ENCODE measurements at regions not wholly inside any gene's neighbourhood (a gene's known extent, or its start where the extent isn't known, plus 50 kb on each side); places are given as distances from the start of the nearest gene placed in this dataset.

DNA sequence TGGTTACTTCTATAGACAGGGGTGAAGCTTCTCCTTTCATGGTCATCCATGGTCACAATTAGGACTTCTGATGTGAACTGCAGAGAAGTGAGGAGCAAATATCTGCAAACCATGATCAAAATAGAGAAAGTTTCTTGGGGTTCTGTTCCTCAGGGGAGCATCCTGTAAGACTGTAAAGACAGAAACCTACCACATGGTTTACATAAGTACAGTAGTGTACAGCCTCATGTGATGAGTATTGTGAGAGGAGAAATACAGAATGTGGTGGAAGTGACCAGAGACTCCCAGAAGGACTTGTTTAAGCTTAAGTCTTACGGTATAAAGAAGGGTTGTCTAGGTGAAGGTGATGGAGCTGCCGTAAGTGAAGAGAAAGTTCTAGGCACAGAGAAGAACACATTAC lies 484.7 kb downstream of the LRIG3 start:
- BruUV-seq (replicated peaks), result no TSS peak
- no peaks in the 10 kb centered on the region for H3K9me2 ChIP-seq (ENCODE audit: insufficient read depth)
- no peak overlapping the region for H3K9ac ChIP-seq (ENCODE audit: low read length)
- TF ChIP-seq SIN3A (IDR thresholded peaks at IDR 0.05; ENCODE audit: low read depth) (no peak), CEBPB (IDR thresholded peaks at IDR 0.05; ENCODE audit: low read depth) (no peak), EZH2 (IDR thresholded peaks at IDR 0.05) (no peak), TCF7L2 (IDR thresholded peaks at IDR 0.05; ENCODE audit: borderline replicate concordance, extremely low read depth, insufficient read depth, insufficient read length) (no peak), JUND (IDR thresholded peaks at IDR 0.05) (no peak), SP1 (IDR thresholded peaks at IDR 0.05; ENCODE audit: low read depth) (no peak), EGR1 (IDR thresholded peaks at IDR 0.05; ENCODE audit: low read depth) (no peak), SRF (IDR thresholded peaks at IDR 0.05; ENCODE audit: low read depth) (no peak)
- TF ChIP-seq, protein P1, sequence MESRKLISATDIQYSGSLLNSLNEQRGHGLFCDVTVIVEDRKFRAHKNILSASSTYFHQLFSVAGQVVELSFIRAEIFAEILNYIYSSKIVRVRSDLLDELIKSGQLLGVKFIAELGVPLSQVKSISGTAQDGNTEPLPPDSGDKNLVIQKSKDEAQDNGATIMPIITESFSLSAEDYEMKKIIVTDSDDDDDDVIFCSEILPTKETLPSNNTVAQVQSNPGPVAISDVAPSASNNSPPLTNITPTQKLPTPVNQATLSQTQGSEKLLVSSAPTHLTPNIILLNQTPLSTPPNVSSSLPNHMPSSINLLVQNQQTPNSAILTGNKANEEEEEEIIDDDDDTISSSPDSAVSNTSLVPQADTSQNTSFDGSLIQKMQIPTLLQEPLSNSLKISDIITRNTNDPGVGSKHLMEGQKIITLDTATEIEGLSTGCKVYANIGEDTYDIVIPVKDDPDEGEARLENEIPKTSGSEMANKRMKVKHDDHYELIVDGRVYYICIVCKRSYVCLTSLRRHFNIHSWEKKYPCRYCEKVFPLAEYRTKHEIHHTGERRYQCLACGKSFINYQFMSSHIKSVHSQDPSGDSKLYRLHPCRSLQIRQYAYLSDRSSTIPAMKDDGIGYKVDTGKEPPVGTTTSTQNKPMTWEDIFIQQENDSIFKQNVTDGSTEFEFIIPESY (IDR thresholded peaks at IDR 0.05; ENCODE audit: extremely low read depth, insufficient replicate concordance, low read length), result no peak
- TF ChIP-seq, protein P2, sequence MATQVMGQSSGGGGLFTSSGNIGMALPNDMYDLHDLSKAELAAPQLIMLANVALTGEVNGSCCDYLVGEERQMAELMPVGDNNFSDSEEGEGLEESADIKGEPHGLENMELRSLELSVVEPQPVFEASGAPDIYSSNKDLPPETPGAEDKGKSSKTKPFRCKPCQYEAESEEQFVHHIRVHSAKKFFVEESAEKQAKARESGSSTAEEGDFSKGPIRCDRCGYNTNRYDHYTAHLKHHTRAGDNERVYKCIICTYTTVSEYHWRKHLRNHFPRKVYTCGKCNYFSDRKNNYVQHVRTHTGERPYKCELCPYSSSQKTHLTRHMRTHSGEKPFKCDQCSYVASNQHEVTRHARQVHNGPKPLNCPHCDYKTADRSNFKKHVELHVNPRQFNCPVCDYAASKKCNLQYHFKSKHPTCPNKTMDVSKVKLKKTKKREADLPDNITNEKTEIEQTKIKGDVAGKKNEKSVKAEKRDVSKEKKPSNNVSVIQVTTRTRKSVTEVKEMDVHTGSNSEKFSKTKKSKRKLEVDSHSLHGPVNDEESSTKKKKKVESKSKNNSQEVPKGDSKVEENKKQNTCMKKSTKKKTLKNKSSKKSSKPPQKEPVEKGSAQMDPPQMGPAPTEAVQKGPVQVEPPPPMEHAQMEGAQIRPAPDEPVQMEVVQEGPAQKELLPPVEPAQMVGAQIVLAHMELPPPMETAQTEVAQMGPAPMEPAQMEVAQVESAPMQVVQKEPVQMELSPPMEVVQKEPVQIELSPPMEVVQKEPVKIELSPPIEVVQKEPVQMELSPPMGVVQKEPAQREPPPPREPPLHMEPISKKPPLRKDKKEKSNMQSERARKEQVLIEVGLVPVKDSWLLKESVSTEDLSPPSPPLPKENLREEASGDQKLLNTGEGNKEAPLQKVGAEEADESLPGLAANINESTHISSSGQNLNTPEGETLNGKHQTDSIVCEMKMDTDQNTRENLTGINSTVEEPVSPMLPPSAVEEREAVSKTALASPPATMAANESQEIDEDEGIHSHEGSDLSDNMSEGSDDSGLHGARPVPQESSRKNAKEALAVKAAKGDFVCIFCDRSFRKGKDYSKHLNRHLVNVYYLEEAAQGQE (IDR thresholded peaks at IDR 0.05; ENCODE audit: low read depth), result no peak
- TF ChIP-seq, protein P3, sequence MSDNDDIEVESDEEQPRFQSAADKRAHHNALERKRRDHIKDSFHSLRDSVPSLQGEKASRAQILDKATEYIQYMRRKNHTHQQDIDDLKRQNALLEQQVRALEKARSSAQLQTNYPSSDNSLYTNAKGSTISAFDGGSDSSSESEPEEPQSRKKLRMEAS (IDR thresholded peaks at IDR 0.05), result no peak
- no peaks in the 10 kb centered on the region for H4K20me1 ChIP-seq (ENCODE audit: insufficient read depth)
- no peak overlapping the region for H3K4me3 ChIP-seq (replicated peaks in 1 of 2; ENCODE audit: low read depth in 1 of 2, low read length in 2 of 2)
- POLR2A ChIA-PET, result interaction anchor here (1.8 kb wide), 1 partner anchor 10 kb away, joined by 4 read pairs; no protein-coding TSS in a partner anchor
- no peaks in the 10 kb centered on the region for H3K27me3 ChIP-seq (ENCODE audit: insufficient read depth, low read length)
- intact Hi-C loops (cut with micrococcal nuclease), result no loop called here
- H3K4me1 ChIP-seq (ENCODE audit: control insufficient read depth in 1 of 2, insufficient read depth in 2 of 2, low read length in 2 of 2), result peaks cover 4 to 15% of the 10 kb centered on the region in 2 experiments; a peak in 3 of 4 replicates
- no peaks in the 10 kb centered on the region for H3K79me2 ChIP-seq (ENCODE audit: insufficient read depth, low read length)
- H3K27ac ChIP-seq (ENCODE audit: low read depth, low read length), result no peak overlapping the region
- H3K9me3 ChIP-seq (ENCODE audit: control insufficient read depth in 1 of 2, insufficient read depth in 1 of 2, low read depth in 1 of 2, low read length in 2 of 2), result no peaks in the 10 kb centered on the region
- RAD21 ChIA-PET (ENCODE audit: low non-redundant PET in 1 of 2, low total read pairs in 2 of 2, uncharacterized antibody in 2 of 2, unreplicated experiment in 2 of 2), result no interaction called here
- no peaks in the 10 kb centered on the region for H3K36me3 ChIP-seq (ENCODE audit: control insufficient read depth in 1 of 2, insufficient read depth in 2 of 2, low read length in 2 of 2)
- no peak overlapping the region for H2AFZ ChIP-seq (ENCODE audit: low read depth, low read length, poor library complexity, severe bottlenecking)
- DNase-seq (ENCODE audit: low read depth, low spot score) (no peak), ATAC-seq (no peak)
- H3K4me2 ChIP-seq (ENCODE audit: low read length), result no peak overlapping the region
- CTCF ChIA-PET, result interaction anchor here (1.3 kb wide), 1 partner anchor 8 kb away, joined by 7 read pairs; no protein-coding TSS in a partner anchor
